Gastroesophageal sphincter (tissue), 4 donors: ENCODE measurements at regions not wholly inside any gene's neighbourhood (a gene's known extent, or its start where the extent isn't known, plus 50 kb on each side); places are given as distances from the start of the nearest gene placed in this dataset.

Source experiments
- ATAC-seq: fragments of 150-250 bp; one replicate; pipeline ENCODE4 v1.9.1; 2016; ENCODE audit warnings: mild to moderate bottlenecking, moderate library complexity
- H3K27ac ChIP-seq, 4 donors: fragments of 200-600 bp; sonication (generic) in 3 of 4; 1 replicate in 3 of 4; 2 replicates in 1 of 4; pipeline ENCODE4 v1.5.1; 2016 to 2019
- H3K27me3 ChIP-seq: fragments of 200-600 bp; sonication (generic); one replicate; pipeline ENCODE4 v1.5.1; 2019
- H3K36me3 ChIP-seq, 2 donors: fragments of 200-600 bp; sonication (generic); one replicate each; pipeline ENCODE4 v1.5.1; 2019; ENCODE audit warnings: control low read depth in 1 of 2
- H3K4me1 ChIP-seq, 3 donors: fragments of 200-600 bp; sonication (generic); 1 replicate in 2 of 3; 2 replicates in 1 of 3; pipeline ENCODE4 v1.5.1; 2016 to 2019; ENCODE audit warnings: control low read depth in 2 of 3
- H3K4me3 ChIP-seq, 2 donors: fragments of 200-600 bp; sonication (generic); one replicate each; pipeline ENCODE4 v1.5.1; 2019; ENCODE audit warnings: mild to moderate bottlenecking in 1 of 2, moderate library complexity in 1 of 2
- H3K9me3 ChIP-seq, 3 donors: fragments of 200-600 bp; sonication (generic); one replicate each; pipeline ENCODE4 v1.5.1; 2017 to 2019; ENCODE audit warnings: control low read depth in 2 of 3
- CTCF ChIP-seq, 4 experiments: fragments of 200-600 bp in 2 of 4; fragments of 450-650 bp in 2 of 4; sonication (generic) in 1 of 4; IDR thresholded peaks; one replicate each; pipeline ENCODE4 v1.5.1; 2017 to 2019; ENCODE audit warnings: antibody characterized with exemption in 4 of 4, mild to moderate bottlenecking in 2 of 4, moderate library complexity in 2 of 4
- EP300 ChIP-seq: sonication (generic); formaldehyde crosslinking; IDR thresholded peaks from one replicate; pipeline ENCODE4 v1.6.1; 2017; ENCODE audit warnings: antibody characterized with exemption, mild to moderate bottlenecking
- POLR2A ChIP-seq, 2 donors: fragments of 450-650 bp; IDR thresholded peaks; one replicate each; pipeline ENCODE4 v1.6.1; 2017; ENCODE audit warnings: antibody characterized with exemption in 2 of 2, mild to moderate bottlenecking in 2 of 2, moderate library complexity in 1 of 2
- POLR2AphosphoS5 ChIP-seq: sonication (generic); formaldehyde crosslinking; IDR thresholded peaks from one replicate; pipeline ENCODE4 v1.6.1; 2017; ENCODE audit warnings: antibody characterized with exemption
- WGBS, 2 donors: methylation state at CpG; one replicate each; pipeline ENCODE4 v1.1.5; 2018; ENCODE audit warnings: low coverage in 1 of 2; 5-methylcytosine and 5-hydroxymethylcytosine counted together

- WGBS, 2 donors = 63 to 74% methylated on average over 2 to 4 of the region's 4 CpGs
- Histone ChIP-seq H3K27me3 (peaks cover 7% of the 10 kb centered on the region), H3K4me3 (no peak overlapping the region), H3K9me3 (peaks cover 0 to 16% (median 0%) of the 10 kb centered on the region in 3 donors), H3K27ac (no peak overlapping the region), H3K4me1 (no peaks in the 10 kb centered on the region), H3K36me3 (no peaks in the 10 kb centered on the region)
- TF ChIP-seq POLR2AphosphoS5 = no peak
- no peak for TF ChIP-seq CTCF (IDR thresholded peaks at IDR 0.05)
- no peak for TF ChIP-seq POLR2A (IDR thresholded peaks at IDR 0.05)
- no peak for TF ChIP-seq EP300
- ATAC-seq = no peak
Measured at GRCh38 chr18:25724997-25725396, 365.4 kb downstream of the SS18 start.

GRCh38 chr18:25724121-25724520, 366.3 kb downstream of the SS18 start:
- no peaks in the 10 kb centered on the region for H3K4me1 ChIP-seq
- H3K36me3 ChIP-seq = no peaks in the 10 kb centered on the region
- ATAC-seq = no peak
- H3K27ac ChIP-seq = no peak overlapping the region
- WGBS, 2 donors = 90% methylated on average over 1 of the region's 2 CpGs; no CpG with 5 or more reads in 1 of the 2 donors
- H3K27me3 ChIP-seq = peaks cover 5% of the 10 kb centered on the region
- no peak for TF ChIP-seq POLR2A (IDR thresholded peaks at IDR 0.05)
- no peak for TF ChIP-seq CTCF (IDR thresholded peaks at IDR 0.05)
- no peak for TF ChIP-seq EP300
- TF ChIP-seq POLR2AphosphoS5 = no peak
- H3K9me3 ChIP-seq = peaks cover 0 to 16% (median 0%) of the 10 kb centered on the region in 3 donors
- no peak overlapping the region for H3K4me3 ChIP-seq

GRCh38 chr18:25713103-25713502, 361.1 kb upstream of the ZNF521 start:
- H3K9me3 ChIP-seq = peaks cover 0 to 44% (median 0%) of the 10 kb centered on the region in 3 donors
- no peak overlapping the region for H3K4me3 ChIP-seq
- H3K27ac ChIP-seq = no peak overlapping the region
- no peaks in the 10 kb centered on the region for H3K4me1 ChIP-seq
- no peaks in the 10 kb centered on the region for H3K36me3 ChIP-seq
- no peaks in the 10 kb centered on the region for H3K27me3 ChIP-seq
- ATAC-seq = no peak
- 68 to 72% methylated on average over 3 to 4 of the region's 4 CpGs for WGBS, 2 donors
- TF ChIP-seq POLR2A (IDR thresholded peaks at IDR 0.05) (no peak), CTCF (IDR thresholded peaks at IDR 0.05) (no peak), EP300 (no peak), POLR2AphosphoS5 (no peak)

GRCh38 chr18:25710981-25711380, 359.0 kb upstream of the ZNF521 start:
- 47% methylated on average over 2 of the region's 3 CpGs; no CpG with 5 or more reads in 1 of the 2 donors for WGBS, 2 donors
- TF ChIP-seq POLR2A (IDR thresholded peaks at IDR 0.05) = no peak
- TF ChIP-seq POLR2AphosphoS5 = no peak
- no peak for TF ChIP-seq EP300

GRCh38 chr18:25705650-25706049, 353.7 kb upstream of the ZNF521 start:
- no peak for ATAC-seq
- H3K9me3 ChIP-seq = no peaks in the 10 kb centered on the region
- no peak overlapping the region for H3K27ac ChIP-seq
- H3K4me3 ChIP-seq = no peak overlapping the region
- H3K27me3 ChIP-seq = no peaks in the 10 kb centered on the region
- TF ChIP-seq POLR2A (IDR thresholded peaks at IDR 0.05) (no peak), POLR2AphosphoS5 (no peak), EP300 (no peak), CTCF (IDR thresholded peaks at IDR 0.05) (no peak)
- H3K4me1 ChIP-seq = no peaks in the 10 kb centered on the region
- 79 to 86% methylated on average over 2 of the region's 2 CpGs for WGBS, 2 donors
- H3K36me3 ChIP-seq = no peaks in the 10 kb centered on the region

More at GRCh38 chr18:25710981-25711380, 359.0 kb upstream of the ZNF521 start:
- Histone ChIP-seq H3K27ac (no peak overlapping the region), H3K4me3 (no peak overlapping the region), H3K36me3 (no peaks in the 10 kb centered on the region), H3K4me1 (no peaks in the 10 kb centered on the region), H3K9me3 (peaks cover 0 to 31% (median 0%) of the 10 kb centered on the region in 3 donors), H3K27me3 (no peaks in the 10 kb centered on the region)
- ATAC-seq = no peak
